Neural cell (in vitro differentiated cells): ENCODE measurements at regions not wholly inside any gene's neighbourhood (a gene's known extent, or its start where the extent isn't known, plus 50 kb on each side); places are given as distances from the start of the nearest gene placed in this dataset.

Source experiments
- EP300 ChIP-seq: fragments of 450-650 bp; conservative IDR thresholded peaks from 2 replicates; pipeline ENCODE4 v1.6.1; 2014; ENCODE audit warnings: antibody characterized with exemption, mild to moderate bottlenecking, moderate library complexity; ENCODE audit not compliant: poor library complexity, severe bottlenecking
- EZH2 ChIP-seq: fragments of 200-600, 300-800 bp; shearing (Covaris generic), sonication (generic); IDR thresholded peaks from 2 replicates; pipeline ENCODE4 v1.6.1; 2014; ENCODE audit warnings: antibody characterized with exemption, low read length, borderline replicate concordance, mild to moderate bottlenecking; ENCODE audit not compliant: insufficient read depth, poor library complexity, severe bottlenecking
- MXI1 ChIP-seq: fragments of 450-650 bp; conservative IDR thresholded peaks from 2 replicates; pipeline ENCODE4 v1.6.1; 2014; ENCODE audit warnings: antibody characterized with exemption, mild to moderate bottlenecking; ENCODE audit not compliant: poor library complexity, severe bottlenecking
- POLR2AphosphoS5 ChIP-seq: IDR thresholded peaks from 2 replicates; pipeline ENCODE4 v1.6.1; 2012
- TF ChIP-seq, protein P1 (sequence below): fragments of 450-650 bp; IDR thresholded peaks from 2 replicates; pipeline ENCODE4 v1.5.1; 2014; ENCODE audit warnings: antibody characterized with exemption, mild to moderate bottlenecking, moderate library complexity; ENCODE audit not compliant: poor library complexity, severe bottlenecking

DNA sequence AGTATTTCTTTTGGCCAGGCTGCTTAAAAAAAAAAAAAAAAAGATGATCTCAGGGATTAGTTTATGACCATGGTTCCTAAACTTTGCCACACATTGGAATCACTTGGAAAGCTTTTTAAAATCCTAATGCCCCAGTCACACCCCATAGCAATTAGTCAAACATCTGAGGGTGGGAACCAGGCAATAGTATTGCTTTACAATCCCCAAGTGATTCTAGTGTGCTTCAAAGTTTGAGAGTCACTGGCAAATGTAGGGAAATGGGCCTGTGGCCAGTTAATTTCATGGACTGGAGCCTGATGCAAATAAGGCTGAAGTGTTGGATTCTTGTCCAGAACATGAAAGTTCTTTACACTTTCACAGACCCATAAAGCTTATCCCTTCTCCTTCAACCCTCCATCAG is 374.6 kb upstream of the ESRRG start:
- TF ChIP-seq, protein P1, sequence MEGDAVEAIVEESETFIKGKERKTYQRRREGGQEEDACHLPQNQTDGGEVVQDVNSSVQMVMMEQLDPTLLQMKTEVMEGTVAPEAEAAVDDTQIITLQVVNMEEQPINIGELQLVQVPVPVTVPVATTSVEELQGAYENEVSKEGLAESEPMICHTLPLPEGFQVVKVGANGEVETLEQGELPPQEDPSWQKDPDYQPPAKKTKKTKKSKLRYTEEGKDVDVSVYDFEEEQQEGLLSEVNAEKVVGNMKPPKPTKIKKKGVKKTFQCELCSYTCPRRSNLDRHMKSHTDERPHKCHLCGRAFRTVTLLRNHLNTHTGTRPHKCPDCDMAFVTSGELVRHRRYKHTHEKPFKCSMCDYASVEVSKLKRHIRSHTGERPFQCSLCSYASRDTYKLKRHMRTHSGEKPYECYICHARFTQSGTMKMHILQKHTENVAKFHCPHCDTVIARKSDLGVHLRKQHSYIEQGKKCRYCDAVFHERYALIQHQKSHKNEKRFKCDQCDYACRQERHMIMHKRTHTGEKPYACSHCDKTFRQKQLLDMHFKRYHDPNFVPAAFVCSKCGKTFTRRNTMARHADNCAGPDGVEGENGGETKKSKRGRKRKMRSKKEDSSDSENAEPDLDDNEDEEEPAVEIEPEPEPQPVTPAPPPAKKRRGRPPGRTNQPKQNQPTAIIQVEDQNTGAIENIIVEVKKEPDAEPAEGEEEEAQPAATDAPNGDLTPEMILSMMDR = no peak
- TF ChIP-seq EP300 = no peak
- TF ChIP-seq MXI1 = no peak
- no peak for TF ChIP-seq POLR2AphosphoS5
- TF ChIP-seq EZH2 = no peak
